ENCODE measurements at regions not wholly inside any gene's neighbourhood (a gene's known extent, or its start where the extent isn't known, plus 50 kb on each side); places are given as distances from the start of the nearest gene placed in this dataset.

DNA sequence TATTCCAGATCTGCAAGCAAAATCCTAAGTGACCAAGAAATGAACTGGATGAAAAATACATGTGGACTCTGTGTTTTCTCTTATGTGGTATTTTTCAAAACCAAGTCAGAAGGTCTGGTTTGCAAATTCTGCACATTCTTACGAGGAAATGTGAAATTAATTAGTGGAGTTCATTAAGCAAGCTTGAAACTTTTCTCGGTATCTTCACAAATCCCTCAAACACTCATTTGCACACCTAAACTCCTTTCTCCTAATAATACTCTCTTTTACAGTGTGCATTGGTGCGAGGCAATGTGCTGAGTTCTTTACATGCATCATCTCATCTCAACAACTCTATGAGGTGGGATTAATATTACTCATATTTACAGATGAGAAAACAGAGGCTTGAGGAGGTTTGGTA, 82.1 kb downstream of the MTERF1 start:
- no peak for DNase-seq

DNA sequence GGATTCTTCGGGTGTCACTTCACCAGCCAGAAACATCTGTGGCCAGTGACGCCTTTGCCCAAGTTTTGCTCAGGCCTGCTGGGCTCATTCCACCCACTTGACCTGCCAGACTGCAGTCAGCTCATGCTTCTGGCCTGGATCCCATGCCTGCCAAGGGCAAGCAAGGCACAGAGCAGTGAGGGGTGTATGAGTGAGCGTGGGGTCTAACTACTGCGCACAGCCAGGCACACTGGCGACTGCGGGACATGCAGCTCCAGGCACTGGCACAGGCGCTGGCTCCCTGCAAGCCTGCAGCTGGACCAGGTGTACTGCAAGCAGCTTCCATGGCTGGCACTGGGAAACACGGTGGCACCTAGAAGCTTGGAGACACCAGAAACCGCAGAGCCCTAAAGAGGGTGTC, 80.1 kb downstream of the MTERF1 start:
- DNase-seq, result no peak

DNA sequence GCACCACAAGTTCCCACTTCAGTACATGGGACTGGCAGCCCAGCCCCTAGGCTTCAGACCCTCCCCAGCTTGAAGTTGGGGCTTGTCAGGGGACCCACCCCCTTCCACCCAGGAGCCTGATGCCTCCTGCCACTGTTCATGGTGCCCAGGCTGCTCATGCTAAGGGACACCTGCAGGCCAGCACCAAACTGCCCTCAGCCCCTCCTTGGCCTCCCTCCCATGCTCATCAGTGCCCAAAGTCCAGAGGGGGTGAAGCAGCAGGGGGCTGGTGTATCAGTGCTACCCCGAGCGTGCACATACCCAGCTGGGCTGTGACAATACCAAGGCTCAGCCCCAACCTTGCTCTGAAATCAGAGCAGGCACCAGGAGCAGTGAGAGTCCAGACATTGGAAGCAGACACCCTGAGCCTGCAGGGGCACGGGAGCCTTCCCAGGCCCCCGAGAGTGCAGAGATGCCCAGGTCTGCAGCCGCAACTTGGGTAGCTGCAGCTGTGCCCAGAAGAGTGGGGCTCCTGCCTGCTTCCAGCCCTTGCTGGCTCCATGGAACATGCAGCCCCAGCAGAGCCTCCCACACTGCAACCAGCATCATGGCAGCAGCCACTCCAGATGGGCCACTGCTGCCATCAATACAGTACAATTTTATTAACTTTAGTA, 79.0 kb downstream of the MTERF1 start:
- DNase-seq, result no peak

GRCh38 chr7:91811236-91811635, 69.3 kb downstream of the MTERF1 start:
- no peak for DNase-seq

- no peak for DNase-seq
Measured at GRCh38 chr7:91811641-91812040, 68.9 kb downstream of the MTERF1 start.

DNA sequence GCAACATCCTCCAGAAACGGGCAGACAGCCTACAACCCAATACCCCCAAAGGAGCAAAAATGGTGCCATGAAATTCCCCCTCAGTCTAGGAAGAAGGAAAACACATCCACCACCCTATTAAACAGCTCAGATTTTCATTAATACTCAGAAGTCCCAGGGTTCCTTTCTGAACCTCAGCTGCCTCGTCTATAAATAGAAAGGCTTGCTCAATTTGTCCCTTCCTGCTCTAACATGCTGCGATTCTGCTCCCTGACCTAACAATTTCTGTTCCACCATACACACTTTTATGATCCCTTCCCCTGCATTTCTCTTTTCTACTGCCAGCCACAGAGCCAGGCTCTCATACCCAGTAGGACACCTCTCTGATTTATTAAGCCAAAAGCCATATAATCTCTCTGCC, 68.1 kb downstream of the MTERF1 start:
- no peak for DNase-seq

DNA sequence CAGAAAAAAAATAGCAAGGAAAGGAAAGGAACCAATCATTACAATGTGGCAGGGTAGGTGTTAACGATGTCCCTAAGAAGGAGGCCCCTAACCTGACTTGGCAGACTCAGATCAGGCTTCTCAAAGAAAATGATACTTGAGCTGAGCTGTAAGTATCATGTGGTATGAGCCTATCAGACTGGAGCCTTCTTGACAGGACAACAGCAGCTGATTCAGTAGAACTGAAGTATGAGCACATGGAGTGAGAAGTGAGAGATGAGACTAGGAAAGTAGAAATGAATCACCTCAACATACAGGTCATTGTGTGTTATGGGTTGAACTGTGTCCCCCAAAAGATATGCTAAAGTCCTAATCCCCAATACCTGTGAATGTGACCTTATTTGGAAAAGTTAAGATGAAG, 66.3 kb downstream of the MTERF1 start:
- no peak for DNase-seq
